ENCODE measurements at regions not wholly inside any gene's neighbourhood (a gene's known extent, or its start where the extent isn't known, plus 50 kb on each side); places are given as distances from the start of the nearest gene placed in this dataset.

GRCh38 chr6:165941249-165941775 lies 226.3 kb downstream of the TBXT start:
- Histone ChIP-seq H3K4me3 (ENCODE audit: low read length) (no peak overlapping the region), H3K9me3 (ENCODE audit: control insufficient read depth, low read length) (no peaks in the 10 kb centered on the region), H3K9ac (ENCODE audit: low read length) (no peak overlapping the region), H3K36me3 (ENCODE audit: control insufficient read depth, insufficient read depth, low read length, severe bottlenecking) (no peaks in the 10 kb centered on the region), H3K27me3 (replicated peaks; ENCODE audit: control insufficient read depth, insufficient read depth, low read length) (no peaks in the 10 kb centered on the region), H3K4me1 (ENCODE audit: control insufficient read depth, insufficient read depth, low read length) (no peaks in the 10 kb centered on the region)
- DNase-seq (ENCODE audit: low read depth): no peak

- Histone ChIP-seq H3K9ac (ENCODE audit: low read length) (no peak overlapping the region), H3K4me1 (ENCODE audit: control insufficient read depth, insufficient read depth, low read length) (no peaks in the 10 kb centered on the region), H3K27me3 (replicated peaks; ENCODE audit: control insufficient read depth, insufficient read depth, low read length) (no peaks in the 10 kb centered on the region), H3K9me3 (ENCODE audit: control insufficient read depth, low read length) (peaks cover under 1% of the 10 kb centered on the region), H3K36me3 (ENCODE audit: control insufficient read depth, insufficient read depth, low read length, severe bottlenecking) (no peaks in the 10 kb centered on the region), H3K4me3 (ENCODE audit: low read length) (no peak overlapping the region)
- no peak for DNase-seq (ENCODE audit: low read depth)
Measured at GRCh38 chr6:165940366-165940765, 227.3 kb downstream of the TBXT start.

GRCh38 chr6:165939601-165940290 lies 227.9 kb downstream of the TBXT start:
- Histone ChIP-seq H3K36me3 (ENCODE audit: control insufficient read depth, insufficient read depth, low read length, severe bottlenecking) (no peaks in the 10 kb centered on the region), H3K4me1 (ENCODE audit: control insufficient read depth, insufficient read depth, low read length) (no peaks in the 10 kb centered on the region), H3K27me3 (replicated peaks; ENCODE audit: control insufficient read depth, insufficient read depth, low read length) (peaks cover 4% of the 10 kb centered on the region), H3K9me3 (ENCODE audit: control insufficient read depth, low read length) (peaks cover 3% of the 10 kb centered on the region), H3K4me3 (ENCODE audit: low read length) (no peak overlapping the region), H3K9ac (ENCODE audit: low read length) (no peak overlapping the region)
- DNase-seq (ENCODE audit: low read depth): no peak

- Histone ChIP-seq H3K9me3 (ENCODE audit: control insufficient read depth, low read length) (peaks cover 3% of the 10 kb centered on the region), H3K4me3 (ENCODE audit: low read length) (no peak overlapping the region), H3K4me1 (ENCODE audit: control insufficient read depth, insufficient read depth, low read length) (no peaks in the 10 kb centered on the region), H3K36me3 (ENCODE audit: control insufficient read depth, insufficient read depth, low read length, severe bottlenecking) (no peaks in the 10 kb centered on the region), H3K27me3 (replicated peaks; ENCODE audit: control insufficient read depth, insufficient read depth, low read length) (peaks cover 8% of the 10 kb centered on the region), H3K9ac (ENCODE audit: low read length) (no peak overlapping the region)
- DNase-seq (ENCODE audit: low read depth): no peak
Measured at GRCh38 chr6:165939047-165939446, 228.6 kb downstream of the TBXT start.

DNA sequence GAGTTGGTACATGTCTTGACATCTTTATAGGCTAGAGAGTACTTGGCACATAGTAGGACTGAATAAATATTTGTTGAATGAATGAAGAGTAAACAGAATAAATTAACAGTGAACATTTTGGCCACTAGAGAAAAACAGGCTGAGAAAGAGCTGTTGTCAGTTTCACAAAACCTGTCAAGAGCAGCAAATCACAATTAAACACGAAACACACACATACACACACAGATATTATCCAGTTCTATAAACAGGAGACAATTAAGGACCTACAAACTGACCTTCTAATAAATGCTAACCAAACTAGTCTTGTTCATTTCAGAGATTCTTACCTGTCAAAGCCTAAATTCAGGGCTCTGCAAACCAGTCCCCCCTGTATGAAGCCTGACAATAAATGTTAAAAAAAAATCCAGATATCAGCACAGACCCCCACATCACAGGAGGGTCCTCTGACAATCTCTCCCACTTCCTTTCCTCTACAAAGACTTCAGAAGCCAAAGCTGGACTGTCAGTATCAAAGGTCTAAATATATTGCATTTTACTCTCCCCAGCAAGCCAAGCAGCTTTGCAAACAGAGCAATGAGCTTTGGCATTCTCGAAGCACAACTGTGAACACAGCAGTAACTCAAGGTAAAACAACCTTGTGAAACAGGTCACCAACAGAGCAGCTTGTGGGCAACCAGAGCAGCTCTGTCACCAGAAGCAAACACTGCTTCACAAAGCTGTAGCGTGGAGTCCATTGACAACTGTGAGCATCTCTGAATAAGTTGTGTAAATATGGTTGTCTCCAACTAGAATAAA lies 229.9 kb downstream of the TBXT start:
- Histone ChIP-seq H3K4me3 (ENCODE audit: low read length) (no peak overlapping the region), H3K27me3 (replicated peaks; ENCODE audit: control insufficient read depth, insufficient read depth, low read length) (peaks cover 8% of the 10 kb centered on the region), H3K36me3 (ENCODE audit: control insufficient read depth, insufficient read depth, low read length, severe bottlenecking) (no peaks in the 10 kb centered on the region), H3K9ac (ENCODE audit: low read length) (no peak overlapping the region), H3K4me1 (ENCODE audit: control insufficient read depth, insufficient read depth, low read length) (no peaks in the 10 kb centered on the region), H3K9me3 (ENCODE audit: control insufficient read depth, low read length) (peaks cover 3% of the 10 kb centered on the region)
- no peak for DNase-seq (ENCODE audit: low read depth)

DNA sequence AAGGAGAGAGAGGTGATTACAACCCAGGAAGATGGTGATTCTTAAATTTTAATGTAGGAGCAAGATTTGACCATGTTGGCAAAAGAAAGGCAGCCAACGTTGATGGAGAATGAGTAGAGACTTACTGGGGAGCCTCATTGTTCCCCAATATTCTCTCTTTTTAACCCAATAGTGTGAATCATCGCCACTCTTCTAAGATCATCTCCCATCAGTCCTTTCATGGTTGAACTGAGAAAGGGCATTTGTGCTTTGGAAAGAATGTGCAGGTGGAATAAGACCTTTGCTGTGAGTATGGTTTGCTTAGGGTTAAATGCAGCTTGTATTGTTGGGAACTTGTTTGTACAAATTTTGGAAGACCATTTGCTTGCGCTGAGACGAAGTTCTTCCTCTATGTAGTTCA lies 231.0 kb downstream of the TBXT start:
- DNase-seq (ENCODE audit: low read depth): no peak
- Histone ChIP-seq H3K4me1 (ENCODE audit: control insufficient read depth, insufficient read depth, low read length) (no peaks in the 10 kb centered on the region), H3K27me3 (replicated peaks; ENCODE audit: control insufficient read depth, insufficient read depth, low read length) (peaks cover 8% of the 10 kb centered on the region), H3K9me3 (ENCODE audit: control insufficient read depth, low read length) (peaks cover 3% of the 10 kb centered on the region), H3K9ac (ENCODE audit: low read length) (no peak overlapping the region), H3K4me3 (ENCODE audit: low read length) (no peak overlapping the region), H3K36me3 (ENCODE audit: control insufficient read depth, insufficient read depth, low read length, severe bottlenecking) (no peaks in the 10 kb centered on the region)

DNA sequence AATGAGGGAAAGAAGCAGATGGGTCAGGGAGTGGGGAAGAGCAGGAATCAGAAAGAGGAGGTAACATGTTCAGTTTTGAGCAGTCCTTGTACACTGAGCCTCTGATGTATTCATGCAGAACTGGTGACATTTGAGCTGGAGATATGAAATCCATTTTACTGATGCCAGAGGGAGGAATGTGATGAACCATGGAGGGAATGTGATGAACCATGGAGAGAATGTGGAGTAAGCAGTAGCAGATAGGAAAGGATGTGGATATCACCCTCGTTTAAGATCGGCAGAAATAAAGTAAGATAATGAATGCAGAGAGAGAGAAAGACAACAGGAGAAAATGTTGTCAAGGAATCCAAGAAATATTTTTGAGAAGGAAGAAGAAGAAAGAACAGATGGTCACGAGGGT lies 231.6 kb downstream of the TBXT start:
- Histone ChIP-seq H3K4me3 (ENCODE audit: low read length) (no peak overlapping the region), H3K36me3 (ENCODE audit: control insufficient read depth, insufficient read depth, low read length, severe bottlenecking) (no peaks in the 10 kb centered on the region), H3K4me1 (ENCODE audit: control insufficient read depth, insufficient read depth, low read length) (no peaks in the 10 kb centered on the region), H3K9ac (ENCODE audit: low read length) (no peak overlapping the region), H3K9me3 (ENCODE audit: control insufficient read depth, low read length) (peaks cover 3% of the 10 kb centered on the region), H3K27me3 (replicated peaks; ENCODE audit: control insufficient read depth, insufficient read depth, low read length) (peaks cover 8% of the 10 kb centered on the region)
- DNase-seq (ENCODE audit: low read depth): no peak

- no peak overlapping the region for H3K4me3 ChIP-seq (ENCODE audit: low read length)
- no peak for DNase-seq (ENCODE audit: low read depth)
- peaks cover 8% of the 10 kb centered on the region for H3K27me3 ChIP-seq (replicated peaks; ENCODE audit: control insufficient read depth, insufficient read depth, low read length)
Measured at GRCh38 chr6:165931675-165932074, 236.0 kb downstream of the TBXT start.

GRCh38 chr6:165930668-165931214 lies 236.9 kb downstream of the TBXT start:
- Histone ChIP-seq H3K27me3 (replicated peaks; ENCODE audit: control insufficient read depth, insufficient read depth, low read length) (peaks cover 8% of the 10 kb centered on the region), H3K9ac (ENCODE audit: low read length) (no peak overlapping the region), H3K4me1 (ENCODE audit: control insufficient read depth, insufficient read depth, low read length) (no peaks in the 10 kb centered on the region), H3K36me3 (ENCODE audit: control insufficient read depth, insufficient read depth, low read length, severe bottlenecking) (no peaks in the 10 kb centered on the region), H3K4me3 (ENCODE audit: low read length) (no peak overlapping the region), H3K9me3 (ENCODE audit: control insufficient read depth, low read length) (peaks cover 3% of the 10 kb centered on the region)
- no peak for DNase-seq (ENCODE audit: low read depth)

More at GRCh38 chr6:165931675-165932074, 236.0 kb downstream of the TBXT start:
- H3K9ac ChIP-seq (ENCODE audit: low read length): no peak overlapping the region
- H3K4me1 ChIP-seq (ENCODE audit: control insufficient read depth, insufficient read depth, low read length): no peaks in the 10 kb centered on the region
- H3K36me3 ChIP-seq (ENCODE audit: control insufficient read depth, insufficient read depth, low read length, severe bottlenecking): no peaks in the 10 kb centered on the region
- peaks cover 3% of the 10 kb centered on the region for H3K9me3 ChIP-seq (ENCODE audit: control insufficient read depth, low read length)

- H3K27me3 ChIP-seq (replicated peaks; ENCODE audit: control insufficient read depth, insufficient read depth, low read length): peaks cover 2% of the 10 kb centered on the region
- H3K9ac ChIP-seq (ENCODE audit: low read length): no peak overlapping the region
- no peaks in the 10 kb centered on the region for H3K36me3 ChIP-seq (ENCODE audit: control insufficient read depth, insufficient read depth, low read length, severe bottlenecking)
- H3K4me3 ChIP-seq (ENCODE audit: low read length): no peak overlapping the region
- no peak for DNase-seq (ENCODE audit: low read depth)
- no peaks in the 10 kb centered on the region for H3K4me1 ChIP-seq (ENCODE audit: control insufficient read depth, insufficient read depth, low read length)
- H3K9me3 ChIP-seq (ENCODE audit: control insufficient read depth, low read length): no peaks in the 10 kb centered on the region
Measured at GRCh38 chr6:165929607-165930006, 238.0 kb downstream of the TBXT start.

- Histone ChIP-seq H3K9ac (ENCODE audit: low read length) (no peak overlapping the region), H3K4me1 (ENCODE audit: control insufficient read depth, insufficient read depth, low read length) (no peaks in the 10 kb centered on the region), H3K4me3 (ENCODE audit: low read length) (no peak overlapping the region), H3K36me3 (ENCODE audit: control insufficient read depth, insufficient read depth, low read length, severe bottlenecking) (no peaks in the 10 kb centered on the region), H3K9me3 (ENCODE audit: control insufficient read depth, low read length) (no peaks in the 10 kb centered on the region), H3K27me3 (replicated peaks; ENCODE audit: control insufficient read depth, insufficient read depth, low read length) (no peaks in the 10 kb centered on the region)
- no peak for DNase-seq (ENCODE audit: low read depth)
Measured at GRCh38 chr6:165926378-165926777, 241.3 kb downstream of the TBXT start.

Measured in adipocyte (in vitro differentiated cells).